Left lobe of liver (tissue), 2 donors: ENCODE measurements at regions not wholly inside any gene's neighbourhood (a gene's known extent, or its start where the extent isn't known, plus 50 kb on each side); places are given as distances from the start of the nearest gene placed in this dataset.

Experiments
- ATAC-seq: fragments of 200-7000 bp; cut with Tn5 transposase; one replicate; pipeline ENCODE4 v1.9.1; 2020; ENCODE audit warnings: mild to moderate bottlenecking, moderate library complexity
- DNase-seq: peaks from one replicate; pipeline ENCODE4 v3.0.0-alpha.2; 2020; ENCODE audit warnings: low spot score
- donor health status: DM: no; HTN: no; CAD: no; lungs with moderate emphysema.
- donor health status: DM: no; HTN: yes; CAD: no.

DNA sequence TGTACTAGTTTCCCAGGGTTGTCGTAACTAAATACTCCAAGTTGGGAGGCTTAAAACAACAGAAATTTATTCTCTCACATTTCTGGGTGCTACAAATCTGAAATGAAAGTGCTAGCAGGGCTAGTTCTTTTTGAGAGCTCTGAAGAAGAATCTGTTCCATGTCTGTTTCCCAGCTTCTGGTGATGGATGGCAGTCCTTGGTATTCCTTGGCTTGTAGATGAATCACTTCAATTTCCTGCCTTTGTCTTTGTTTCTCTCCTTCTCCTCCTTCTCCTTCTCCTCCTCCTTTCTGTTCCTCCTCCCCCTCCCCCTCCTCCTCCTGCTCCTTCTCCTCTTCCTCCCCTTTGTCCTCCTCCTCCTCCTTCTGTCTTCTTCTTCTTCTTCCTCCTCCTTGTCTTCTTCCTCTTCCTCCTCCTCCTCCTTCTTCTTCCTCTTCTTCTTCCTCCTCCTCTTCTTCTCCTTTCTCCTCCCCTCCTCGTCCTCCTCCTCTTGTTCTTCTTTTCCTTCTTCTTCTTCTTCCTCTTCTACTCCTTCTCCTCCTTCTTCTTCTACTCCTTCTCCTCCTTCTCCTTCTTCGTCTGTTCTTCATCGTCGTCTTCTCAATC is 104.7 kb upstream of the ANKRD55 start:
- ATAC-seq (no peak), DNase-seq (no peak)

DNA sequence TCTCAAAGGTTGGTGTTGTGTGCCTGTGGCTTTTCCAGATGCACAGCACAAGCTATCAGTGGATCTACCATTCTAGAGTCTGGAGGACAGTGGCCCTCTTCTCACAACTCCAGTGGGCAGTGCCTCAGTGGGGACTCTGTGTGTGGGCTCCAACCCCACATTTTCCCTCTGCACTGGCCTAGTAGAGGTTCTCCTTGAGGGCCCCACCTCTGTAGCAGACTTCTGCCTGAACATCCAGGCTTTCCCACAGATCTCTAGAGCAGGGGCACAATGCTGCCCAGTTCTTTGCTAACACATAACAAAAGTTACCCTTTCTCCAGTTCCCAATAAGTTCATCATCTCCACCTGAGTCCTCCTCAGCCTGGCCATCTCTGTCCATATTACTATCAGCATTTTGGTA is 102.1 kb upstream of the ANKRD55 start:
- DNase-seq (no peak), ATAC-seq (no peak)

DNA sequence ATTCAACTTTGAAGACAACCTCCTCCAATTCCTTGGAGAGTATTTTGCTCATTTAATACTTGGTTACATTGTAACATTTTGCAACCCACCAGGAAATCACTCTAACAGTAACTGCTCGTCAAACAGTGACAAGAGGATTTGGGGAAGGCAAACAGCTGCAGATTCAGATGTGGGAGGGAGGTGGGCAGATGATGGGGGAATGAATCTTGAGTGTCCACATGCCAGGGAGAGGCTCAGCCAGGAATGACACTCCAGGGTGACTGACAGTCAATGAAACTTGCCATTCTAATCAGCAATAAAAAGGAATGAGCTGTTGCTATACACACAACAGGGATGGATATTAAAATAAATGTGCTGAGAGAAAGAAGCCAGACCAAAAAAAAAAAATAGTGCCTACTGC is 97.7 kb upstream of the ANKRD55 start:
- ATAC-seq, result no peak
- no peak for DNase-seq

DNA sequence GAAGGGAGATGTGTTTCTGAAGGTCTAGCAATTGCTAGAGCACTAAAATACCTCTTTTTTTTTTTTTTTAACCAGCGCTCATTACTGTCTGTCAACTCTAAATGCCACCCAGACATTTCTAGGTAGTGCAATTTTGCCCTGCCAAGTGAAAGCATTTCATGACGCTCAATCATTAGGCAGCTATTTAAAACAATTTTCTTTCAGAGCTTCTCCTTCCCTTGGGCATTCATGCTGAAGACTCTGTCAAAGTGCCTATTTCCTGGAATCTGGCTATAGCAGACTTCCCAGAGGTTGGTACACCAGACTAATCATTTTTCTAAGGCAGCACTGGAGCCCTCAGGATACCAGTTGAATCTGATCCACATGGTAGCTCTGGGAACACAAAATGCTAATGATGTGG is 97.0 kb upstream of the ANKRD55 start:
- no peak for DNase-seq
- ATAC-seq, result no peak

DNA sequence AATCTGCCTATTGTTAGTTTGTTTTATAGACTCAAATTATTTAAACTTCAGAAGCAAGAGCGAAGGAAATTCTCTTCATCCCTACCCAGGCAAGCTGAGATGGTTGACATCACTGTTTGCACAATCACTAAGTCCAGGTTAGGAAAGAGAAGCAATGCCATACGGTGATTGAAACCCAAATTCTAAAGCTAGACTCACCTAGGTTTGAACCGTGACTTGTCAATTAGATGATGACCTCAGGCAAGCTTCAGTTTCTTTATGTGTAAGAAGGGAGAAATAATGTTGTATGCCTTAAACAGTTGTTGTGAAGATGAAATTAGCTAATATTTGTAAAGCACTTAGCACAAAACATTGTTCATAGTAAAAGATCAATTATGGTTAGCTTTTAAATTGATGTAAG is 96.5 kb upstream of the ANKRD55 start:
- no peak for ATAC-seq

DNA sequence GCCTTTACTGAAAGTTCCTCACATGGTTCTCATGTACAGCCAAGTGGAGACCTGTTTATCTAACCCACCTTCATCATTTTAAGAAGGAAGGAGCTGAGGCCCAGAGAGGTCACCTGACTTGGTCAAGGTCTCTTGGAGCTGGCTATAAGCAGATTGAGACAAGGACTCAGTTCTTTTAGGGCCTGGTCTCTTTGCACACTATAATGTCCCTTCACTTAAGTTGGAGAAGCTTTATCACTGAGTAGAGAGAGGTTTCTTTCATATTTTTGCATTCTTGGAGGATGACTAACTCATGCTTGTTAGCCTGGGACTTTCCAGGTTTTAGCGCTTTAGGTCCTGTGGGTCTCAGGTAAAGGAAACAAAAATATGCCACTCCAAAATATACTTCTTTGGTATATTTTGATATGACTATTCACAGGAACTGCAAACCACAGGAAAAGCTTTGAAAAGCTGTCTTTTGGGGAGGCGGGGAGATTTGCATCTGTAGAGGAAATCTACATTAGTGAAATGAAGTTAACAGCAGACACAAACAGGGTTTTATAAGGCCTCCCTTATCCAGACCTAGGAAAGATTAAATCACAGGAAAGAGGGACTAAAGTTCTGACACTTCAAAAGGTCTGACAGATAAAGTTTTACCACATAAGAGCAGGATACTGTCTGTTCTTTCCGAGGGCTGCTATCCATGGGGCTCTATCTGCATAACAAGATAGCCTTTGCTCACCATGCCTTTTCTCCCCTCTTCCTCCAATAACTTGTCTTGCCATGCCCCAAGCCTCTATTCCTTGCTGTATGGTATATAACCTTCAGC is 95.8 kb upstream of the ANKRD55 start:
- ATAC-seq, result no peak
- DNase-seq, result no peak

More for the DNA sequence above, 96.5 kb upstream of the ANKRD55 start:
- no peak for DNase-seq

DNA sequence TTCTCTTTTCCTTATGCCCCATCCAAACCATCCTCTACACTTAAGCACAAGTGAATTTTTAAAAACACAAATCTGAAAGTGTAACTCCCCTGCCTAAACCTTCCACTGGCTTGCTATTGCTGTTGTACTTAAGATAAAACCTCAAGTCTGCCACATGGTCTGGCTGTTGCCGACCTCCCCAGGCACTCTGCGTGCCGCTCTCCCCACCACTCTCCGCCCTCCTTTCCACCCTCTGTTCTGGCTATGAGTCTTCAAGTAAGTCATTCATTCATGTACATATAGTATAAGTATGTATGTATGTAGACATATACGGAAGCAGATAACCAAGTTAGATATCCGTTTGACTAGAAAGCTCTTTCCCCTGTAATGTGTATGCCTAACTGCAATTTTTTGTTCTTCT is 94.7 kb upstream of the ANKRD55 start:
- no peak for DNase-seq

DNA sequence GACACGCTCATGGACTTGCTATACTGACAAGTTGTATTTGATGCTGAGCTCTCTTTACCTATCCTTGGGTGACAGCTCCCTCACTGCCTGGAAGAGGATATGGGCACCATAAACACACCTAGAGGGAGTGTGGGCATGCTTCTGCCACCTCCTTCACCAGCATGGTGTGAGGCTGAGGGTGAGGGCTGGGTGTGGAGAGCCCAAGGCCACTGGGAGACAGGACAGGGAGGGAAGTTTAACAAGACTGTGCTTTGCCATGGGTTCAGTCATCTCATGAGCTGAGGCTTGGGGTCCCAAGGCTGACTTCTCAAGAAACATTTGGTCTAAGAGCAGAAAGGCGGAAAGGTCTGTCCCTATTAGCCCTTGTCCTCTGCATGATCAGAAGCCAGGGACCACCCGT is 93.6 kb upstream of the ANKRD55 start:
- ATAC-seq, result no peak
- DNase-seq, result no peak

More for the DNA sequence above, 94.7 kb upstream of the ANKRD55 start:
- no peak for ATAC-seq

DNA sequence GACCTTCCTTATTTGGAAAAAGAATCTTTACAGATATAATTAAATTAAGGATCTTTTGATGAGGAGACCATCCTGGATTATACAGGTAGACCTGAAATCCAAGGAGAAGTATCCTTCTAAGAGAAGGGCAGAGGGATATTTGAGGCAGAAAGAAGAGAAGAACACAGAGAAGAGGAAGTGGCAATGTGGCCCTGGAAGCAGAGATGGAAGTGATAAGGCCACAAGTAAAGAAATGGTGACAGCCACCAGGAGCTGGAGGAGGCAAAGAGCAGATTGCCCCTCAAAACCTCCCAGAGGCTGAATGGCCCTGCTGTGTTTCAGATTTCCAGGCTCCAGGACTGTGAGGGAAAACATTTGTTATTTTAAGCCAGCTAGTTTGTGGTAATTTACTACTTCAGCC is 93.0 kb upstream of the ANKRD55 start:
- DNase-seq (no peak), ATAC-seq (no peak)

DNA sequence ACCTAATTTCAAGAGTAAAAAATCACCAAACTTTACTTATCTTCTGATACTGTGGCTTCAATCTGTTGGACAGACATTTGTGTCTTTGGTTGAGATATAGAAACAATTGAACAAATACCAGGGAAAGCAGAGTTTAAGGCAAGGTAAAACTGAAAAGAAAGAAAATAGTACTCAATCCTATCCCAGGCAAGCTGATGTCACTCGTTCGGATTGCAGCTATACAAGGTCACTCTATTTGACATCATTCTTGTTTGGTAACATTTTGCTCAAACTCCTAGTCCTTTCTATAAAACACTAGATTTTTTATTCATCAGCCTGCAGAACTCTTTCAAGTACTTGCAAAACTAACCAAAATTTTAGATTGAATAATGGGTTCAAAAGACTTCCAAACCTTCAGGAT is 91.9 kb upstream of the ANKRD55 start:
- no peak for DNase-seq
- ATAC-seq, result no peak

DNA sequence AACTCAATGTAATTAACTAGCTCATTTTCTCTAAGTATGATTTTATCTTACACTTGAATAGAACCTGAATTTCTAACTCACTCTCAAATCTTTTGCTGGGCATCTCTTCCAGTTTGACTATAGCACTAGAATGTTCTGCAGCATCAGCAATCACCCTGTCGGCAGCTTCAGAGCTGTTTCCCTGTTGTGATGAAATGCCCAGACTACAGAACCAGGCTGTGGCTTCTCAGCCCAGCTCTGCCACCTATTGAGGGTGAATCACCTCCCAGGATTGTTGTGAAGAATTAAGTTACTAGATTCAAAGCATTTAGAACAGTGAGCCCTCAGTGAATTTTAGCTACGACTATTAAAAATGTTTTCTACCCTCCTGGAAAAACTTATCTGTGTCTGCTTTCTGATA is 90.4 kb upstream of the ANKRD55 start:
- no peak for DNase-seq
- peak; percentile 60 for ATAC-seq

DNA sequence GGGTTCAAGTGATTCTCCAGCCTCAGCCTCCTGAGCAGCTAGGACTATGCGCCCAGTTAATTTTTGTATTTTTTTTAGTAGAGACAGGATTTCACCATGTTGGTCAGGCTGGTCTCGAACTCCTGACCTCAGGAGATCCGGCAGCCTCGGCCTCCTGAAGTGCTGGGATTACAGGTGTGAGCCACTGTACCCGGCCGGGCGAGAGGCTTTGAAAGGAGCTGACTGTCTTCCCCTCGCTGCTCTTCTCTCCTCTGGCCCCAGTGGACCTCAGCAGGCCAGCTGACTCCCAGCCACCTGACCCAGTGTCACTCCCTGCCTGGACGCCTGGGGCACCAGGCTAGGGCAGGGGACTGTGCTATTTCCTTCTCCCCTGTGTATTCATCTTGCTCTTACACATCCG is 89.5 kb upstream of the ANKRD55 start:
- no peak for ATAC-seq
- no peak for DNase-seq

DNA sequence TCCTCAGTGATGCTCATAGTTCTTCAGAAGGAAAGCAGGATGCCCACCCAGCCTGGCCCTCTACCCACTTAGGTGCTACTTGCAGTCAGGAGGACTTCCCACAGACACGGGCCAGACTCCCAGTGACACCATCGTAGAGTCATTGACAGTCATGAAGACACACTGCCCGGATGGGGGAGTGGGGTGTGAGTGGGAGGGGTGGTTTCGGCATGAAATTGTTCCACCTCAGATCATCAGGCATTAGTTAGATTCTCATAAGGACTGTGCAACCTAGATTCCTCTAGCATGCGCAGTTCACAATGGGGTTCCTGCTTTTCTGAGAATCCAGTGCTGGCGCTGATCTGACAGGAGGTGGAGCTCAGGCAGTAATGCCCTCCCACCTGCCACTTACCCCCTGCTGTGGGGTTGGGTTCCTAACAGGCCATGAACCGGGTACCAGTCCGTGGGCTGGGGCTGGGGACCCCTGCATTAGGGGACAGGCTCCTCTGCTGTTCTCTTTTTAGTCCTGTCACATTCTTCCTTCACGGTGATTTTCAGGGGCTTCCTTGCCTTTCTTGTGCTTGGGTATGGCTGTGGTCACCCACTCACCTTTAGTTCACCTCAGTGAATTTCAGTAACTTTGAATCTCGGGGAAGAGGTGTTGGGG is 88.2 kb upstream of the ANKRD55 start:
- DNase-seq, result no peak
- ATAC-seq, result no peak

DNA sequence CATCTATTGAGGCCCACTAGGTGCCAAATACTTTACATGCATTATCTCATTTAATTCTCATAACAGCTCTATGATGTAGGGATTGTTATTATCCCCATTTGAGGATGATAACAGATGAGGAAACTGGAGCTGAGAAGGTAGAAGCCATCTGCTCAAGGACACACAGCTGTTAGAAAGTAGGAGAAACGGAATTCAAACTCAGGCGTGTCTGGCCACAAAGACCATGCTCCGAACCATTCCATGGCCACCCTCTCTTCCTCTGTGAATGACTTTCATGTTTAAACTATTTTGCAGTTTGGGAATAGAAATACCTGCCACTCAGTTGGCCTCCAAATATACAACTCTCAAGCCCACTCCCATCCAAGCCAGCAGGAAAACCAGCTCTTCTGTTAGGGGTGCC is 87.6 kb upstream of the ANKRD55 start:
- ATAC-seq (no peak), DNase-seq (no peak)

DNA sequence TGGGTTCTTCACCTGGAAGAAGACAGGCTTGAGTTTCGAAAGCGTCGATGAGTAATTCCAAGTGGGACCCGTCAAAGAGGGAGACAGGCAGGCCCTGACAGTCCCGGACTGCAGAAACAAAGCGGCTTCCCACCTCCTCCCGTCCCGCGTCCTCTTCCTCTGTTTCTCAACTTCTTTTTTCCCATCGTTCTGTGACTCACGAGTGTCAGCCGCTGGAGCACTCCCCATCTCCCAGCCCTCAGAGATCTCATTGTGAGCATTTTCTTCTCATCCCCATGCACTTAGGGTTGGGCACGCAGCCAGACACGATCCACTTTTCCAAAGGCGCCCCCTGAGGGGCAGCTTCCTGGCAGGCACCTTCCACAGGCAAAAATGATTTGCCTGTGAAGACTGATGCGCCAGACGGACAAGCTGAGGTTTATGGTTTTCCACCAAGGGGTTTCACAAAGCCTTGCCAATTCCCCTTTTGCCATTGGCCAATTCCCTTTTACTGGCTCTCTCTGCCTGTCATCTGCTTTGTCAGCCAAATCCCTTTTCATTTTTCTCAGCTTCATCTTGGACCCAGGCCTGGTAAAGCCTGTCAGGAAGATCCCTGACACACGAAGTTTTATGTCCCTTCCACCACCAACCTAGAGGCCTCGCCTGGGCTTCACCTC is 86.5 kb upstream of the ANKRD55 start:
- no peak for ATAC-seq
- DNase-seq, result no peak

DNA sequence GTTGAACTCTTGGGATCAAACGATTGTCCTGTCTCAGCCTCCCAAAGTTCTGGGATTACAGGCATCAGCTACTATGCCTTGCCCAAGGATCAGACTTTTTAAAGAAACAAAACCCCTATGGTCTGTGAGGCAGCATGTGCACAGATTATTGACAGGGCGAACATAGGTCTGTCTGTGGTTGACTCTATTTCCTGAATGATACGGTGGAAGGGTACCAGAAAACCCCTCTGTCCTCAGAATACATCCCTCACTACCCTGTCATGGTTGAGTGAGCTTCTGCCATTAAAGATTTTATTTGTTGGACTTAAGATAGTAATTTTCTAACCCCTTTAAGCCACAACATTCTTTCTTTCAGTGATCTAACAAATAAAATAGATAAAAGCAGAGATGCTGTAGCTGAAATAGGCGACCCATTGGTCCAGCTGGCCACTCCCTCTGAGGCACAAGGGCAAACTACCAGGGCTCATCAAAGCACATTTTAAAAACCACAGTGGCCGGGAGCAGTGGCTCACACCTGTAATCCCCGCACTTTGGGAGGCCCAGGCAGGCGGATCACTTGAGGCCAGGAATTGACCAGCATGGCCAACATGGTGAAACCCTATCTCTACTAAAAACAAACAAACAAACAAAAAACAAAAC is 84.9 kb upstream of the ANKRD55 start:
- DNase-seq, result no peak
- ATAC-seq, result no peak

DNA sequence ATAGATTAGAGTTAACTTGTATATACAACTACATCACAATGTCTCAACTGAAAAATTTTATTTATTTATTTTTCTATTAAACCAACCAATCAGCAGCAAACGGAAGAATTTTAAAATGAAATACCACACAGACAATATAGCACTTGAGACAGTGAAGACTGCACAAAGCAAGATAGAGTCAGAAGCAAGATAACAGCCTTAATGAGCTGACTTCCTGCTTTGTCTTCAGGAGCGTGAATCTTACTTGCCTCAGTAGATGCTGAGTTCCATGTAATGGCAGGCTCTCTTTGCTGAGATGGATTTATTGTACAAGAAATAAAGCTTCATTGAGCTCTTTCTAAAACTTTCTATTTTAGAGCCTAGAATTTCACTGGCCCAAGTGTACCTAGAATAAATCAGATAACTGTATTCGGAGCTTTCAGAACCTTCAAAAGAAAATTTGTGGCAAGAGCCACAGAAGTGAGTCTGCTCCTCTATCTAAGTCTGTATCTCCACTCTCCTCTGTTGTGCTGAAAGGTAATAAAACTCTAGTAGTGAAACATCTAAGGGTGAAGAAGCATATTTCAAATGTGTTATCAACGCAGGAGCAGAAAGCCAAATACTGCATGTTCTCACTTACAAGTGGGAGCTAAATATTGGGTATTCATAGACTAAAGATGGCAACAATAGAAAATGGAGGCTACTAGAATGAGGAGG is 83.3 kb upstream of the ANKRD55 start:
- DNase-seq, result no peak
- ATAC-seq, result no peak

DNA sequence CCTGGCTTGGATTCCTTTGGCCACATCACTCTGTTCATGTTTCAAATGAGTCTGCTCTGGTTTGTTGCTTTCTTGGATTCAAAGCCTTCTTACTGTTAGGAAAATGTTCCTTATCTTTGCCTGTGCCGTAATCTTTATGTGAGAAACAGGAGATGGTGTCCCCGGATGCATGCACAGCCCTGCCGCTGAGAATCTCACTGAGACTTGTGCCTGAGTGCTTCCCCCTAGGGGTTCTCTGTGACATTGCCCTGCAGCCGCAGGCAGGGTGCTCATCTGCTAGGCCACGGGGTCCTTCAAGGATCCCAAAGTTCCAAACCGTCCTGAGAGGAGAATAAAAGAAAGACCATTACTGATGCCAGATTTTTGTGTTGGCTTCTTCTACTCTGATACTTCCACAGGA is 81.4 kb upstream of the ANKRD55 start:
- no peak for DNase-seq
- ATAC-seq, result peak; percentile 51

DNA sequence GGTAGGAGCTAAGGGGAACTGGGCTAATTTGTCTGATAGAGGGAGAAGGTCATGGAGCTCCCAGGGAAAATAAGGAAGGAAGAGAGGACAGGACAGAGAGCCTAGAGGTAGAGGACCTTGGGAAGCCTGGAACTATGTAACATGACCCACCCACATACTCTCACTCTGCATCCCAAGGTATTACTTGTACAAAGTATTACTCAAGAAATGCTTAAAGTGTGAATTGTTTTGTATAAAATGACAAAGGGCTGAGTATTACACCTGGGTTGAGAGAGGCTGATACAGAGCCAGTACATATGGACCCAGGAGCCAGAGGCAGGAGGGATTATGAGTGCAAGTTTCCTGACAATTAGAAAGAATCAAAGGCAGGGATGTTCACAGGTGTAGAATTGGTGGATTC is 80.5 kb upstream of the ANKRD55 start:
- DNase-seq (no peak), ATAC-seq (no peak)

DNA sequence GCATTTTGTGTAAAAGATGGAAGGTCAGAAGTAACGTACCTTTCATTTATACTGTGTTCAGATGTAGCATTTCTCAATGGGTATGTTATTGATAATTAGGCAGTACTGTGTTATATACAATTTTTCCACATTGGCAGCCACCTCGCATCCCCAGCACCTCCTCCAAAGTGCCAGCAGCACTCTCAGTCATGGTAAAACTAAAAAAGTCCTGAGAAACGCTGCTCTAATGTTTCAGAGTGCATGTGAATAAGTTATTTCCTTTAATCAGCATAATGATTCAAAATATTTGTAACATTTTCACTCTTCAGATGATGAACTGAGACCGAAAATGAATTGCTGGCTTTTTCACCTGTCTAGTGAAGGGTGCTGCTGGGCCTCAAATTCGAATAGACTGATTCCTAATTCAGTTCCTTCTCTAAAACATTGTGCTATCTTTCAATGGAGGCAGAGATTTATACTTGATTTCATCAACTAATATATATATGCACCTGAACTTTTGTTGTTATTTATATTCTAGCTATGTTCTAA is 79.9 kb upstream of the ANKRD55 start:
- ATAC-seq (no peak), DNase-seq (no peak)
